H1 (cell line): ENCODE measurements at regions not wholly inside any gene's neighbourhood (a gene's known extent, or its start where the extent isn't known, plus 50 kb on each side); places are given as distances from the start of the nearest gene placed in this dataset.

Source experiments
- CTCF ChIA-PET: fragments of 300-600 bp; sonication (Branson Sonifier 250); formaldehyde crosslinking; loops from one replicate; lab custom pipeline; 2021; ENCODE audit not compliant: partially characterized antibody; lab: Charles Lee
- POLR2A ChIA-PET: fragments of 300-600 bp; sonication (Branson Sonifier 250); formaldehyde crosslinking; loops from one replicate; lab custom pipeline; 2021; ENCODE audit warnings: inconsistent platforms; ENCODE audit not compliant: partially characterized antibody; lab: Charles Lee
- DNase-seq, 2 experiments: peaks; one replicate each; pipeline versions ENCODE4 v3.0.0 to v3.0.0-alpha.2; 2010 to 2022; ENCODE audit warnings: low spot score in 2 of 2, low read depth in 1 of 2, mixed read lengths in 1 of 2
- FAIRE-seq: peaks from 2 replicates; lab custom pipeline; 2011; peaks lifted over from hg19 to GRCh38; lab: Jason Lieb, UNC
- H2AFZ ChIP-seq: 2 replicates; pipeline ENCODE4 v1.8.1; 2012; ENCODE audit warnings: low read length, inconsistent platforms
- H2AK5ac ChIP-seq: 2 replicates; pipeline ENCODE4 v1.6.1; 2013; ENCODE audit warnings: low read depth, low read length
- H2BK120ac ChIP-seq: replicated peaks from 2 replicates; pipeline ENCODE3; 2013; ENCODE audit warnings: low read depth, low read length, inconsistent platforms
- H2BK12ac ChIP-seq: 2 replicates; pipeline ENCODE4 v1.6.1; 2013; ENCODE audit warnings: low read depth, low read length
- H2BK15ac ChIP-seq: 2 replicates; pipeline ENCODE4 v1.6.1; 2013; ENCODE audit warnings: low read length
- H2BK20ac ChIP-seq: 2 replicates; pipeline ENCODE4 v1.6.1; 2013; ENCODE audit warnings: low read length
- H2BK5ac ChIP-seq: 2 replicates; pipeline ENCODE4 v1.6.1; 2013; ENCODE audit warnings: low read depth, low read length
- H3K14ac ChIP-seq: 2 replicates; pipeline ENCODE4 v1.6.1; 2013; ENCODE audit warnings: inconsistent platforms; ENCODE audit not compliant: insufficient read length
- H3K18ac ChIP-seq: 2 replicates; pipeline ENCODE4 v1.6.1; 2013; ENCODE audit warnings: low read length; ENCODE audit errors: extremely low read depth
- H3K23ac ChIP-seq: 2 replicates; pipeline ENCODE4 v1.6.1; 2013; ENCODE audit warnings: inconsistent platforms; ENCODE audit not compliant: insufficient read length
- H3K23me2 ChIP-seq: 2 replicates; pipeline ENCODE4 v1.6.1; 2013; ENCODE audit warnings: low read depth, low read length
- H3K27ac ChIP-seq: 2 replicates; pipeline ENCODE4 v1.6.1; 2011; ENCODE audit warnings: low read depth, low read length, inconsistent platforms
- H3K27me3 ChIP-seq, 4 experiments: replicated peaks in 1 of 4; 1 replicate in 1 of 4; 2 replicates in 3 of 4; pipeline versions ENCODE4 v1.6.1 to v1.8.1; 2011 to 2013; ENCODE audit warnings: low read length in 3 of 4, mild to moderate bottlenecking in 3 of 4, inconsistent platforms in 2 of 4, mixed read lengths in 2 of 4, moderate library complexity in 1 of 4; ENCODE audit not compliant: control insufficient read depth in 3 of 4, insufficient read depth in 3 of 4; ENCODE audit errors: extremely low read depth in 1 of 4
- H3K36me3 ChIP-seq, 4 experiments: 2 replicates each; pipeline versions ENCODE4 v1.6.1 to v1.8.1; 2011 to 2013; ENCODE audit warnings: mild to moderate bottlenecking in 4 of 4, low read length in 3 of 4, moderate library complexity in 2 of 4, control low read depth in 1 of 4, inconsistent platforms in 1 of 4; ENCODE audit not compliant: insufficient read depth in 4 of 4, control insufficient read depth in 2 of 4
- H3K4ac ChIP-seq: replicated peaks from 2 replicates; pipeline ENCODE3; 2013; ENCODE audit warnings: low read length, low read depth, mixed read lengths, inconsistent platforms; ENCODE audit not compliant: insufficient read length
- H3K4me1 ChIP-seq, 4 experiments: replicated peaks in 1 of 4; 1 replicate in 1 of 4; 2 replicates in 3 of 4; pipeline versions ENCODE4 v1.6.1 to v1.8.1; 2011 to 2013; ENCODE audit warnings: low read length in 3 of 4, inconsistent platforms in 2 of 4, mixed read lengths in 1 of 4; ENCODE audit not compliant: insufficient read depth in 4 of 4, control insufficient read depth in 3 of 4
- H3K4me2 ChIP-seq, 2 experiments: 2 replicates each; pipeline versions ENCODE4 v1.6.1 to v1.8.1; 2011 to 2013; ENCODE audit warnings: low read depth in 2 of 2, low read length in 2 of 2, control low read depth in 1 of 2, inconsistent platforms in 1 of 2, mild to moderate bottlenecking in 1 of 2; ENCODE audit not compliant: insufficient read depth in 1 of 2
- H3K4me3 ChIP-seq, 4 experiments: fragments of 200-600, 300-600 bp in 1 of 4; sonication (generic), shearing (Covaris generic), sonication (Bioruptor Twin) in 1 of 4; 2 replicates each; pipeline versions ENCODE4 v1.5.1 to v1.8.1; 2011 to 2016; ENCODE audit warnings: low read length in 4 of 4, low read depth in 3 of 4, control low read depth in 2 of 4, inconsistent platforms in 2 of 4, mild to moderate bottlenecking in 2 of 4, mixed read lengths in 1 of 4, moderate library complexity in 1 of 4; ENCODE audit not compliant: insufficient read depth in 2 of 4; ENCODE audit errors: extremely low read depth in 1 of 4
- H3K56ac ChIP-seq: replicated peaks from 2 replicates; pipeline ENCODE3; 2013; ENCODE audit warnings: low read depth, mild to moderate bottlenecking, mixed read lengths, low read length, inconsistent platforms; ENCODE audit not compliant: insufficient read length
- H3K79me1 ChIP-seq: 2 replicates; pipeline ENCODE4 v1.6.1; 2013; ENCODE audit warnings: low read depth, low read length, control low read depth
- H3K79me2 ChIP-seq, 2 experiments: 2 replicates each; pipeline versions ENCODE4 v1.6.1 to v1.8.1; 2012 to 2013; ENCODE audit warnings: low read length in 2 of 2, mild to moderate bottlenecking in 2 of 2, inconsistent platforms in 1 of 2; ENCODE audit not compliant: insufficient read depth in 2 of 2, control insufficient read depth in 1 of 2
- H3K9ac ChIP-seq, 4 experiments: replicated peaks in 1 of 4; 1 replicate in 1 of 4; 2 replicates in 3 of 4; pipeline versions ENCODE4 v1.6.1 to v1.8.1; 2011 to 2013; ENCODE audit warnings: low read depth in 3 of 4, low read length in 3 of 4, control low read depth in 2 of 4, mild to moderate bottlenecking in 2 of 4, moderate library complexity in 2 of 4, inconsistent platforms in 1 of 4; ENCODE audit errors: extremely low read depth in 1 of 4
- H3K9me3 ChIP-seq, 2 experiments: 2 replicates each; pipeline versions ENCODE4 v1.6.1 to v1.8.1; 2012 to 2013; ENCODE audit warnings: mild to moderate bottlenecking in 2 of 2, moderate library complexity in 2 of 2, control low read depth in 1 of 2, inconsistent platforms in 1 of 2, low read depth in 1 of 2, low read length in 1 of 2, mixed read lengths in 1 of 2; ENCODE audit not compliant: insufficient read depth in 2 of 2
- H4K20me1 ChIP-seq, 2 experiments: replicated peaks in 1 of 2; 2 replicates each; pipeline versions ENCODE3 to v1.8.1; 2011 to 2013; ENCODE audit warnings: inconsistent platforms in 2 of 2, low read length in 2 of 2, mild to moderate bottlenecking in 1 of 2; ENCODE audit not compliant: insufficient read depth in 2 of 2, control insufficient read depth in 1 of 2
- H4K5ac ChIP-seq: 2 replicates; pipeline ENCODE4 v1.6.1; 2013; ENCODE audit warnings: low read length, low read depth, mixed read lengths, inconsistent platforms; ENCODE audit not compliant: insufficient read length
- H4K8ac ChIP-seq: 2 replicates; pipeline ENCODE4 v1.8.0; 2013; ENCODE audit warnings: mild to moderate bottlenecking, moderate library complexity, low read length, inconsistent platforms; ENCODE audit not compliant: insufficient read depth; ENCODE audit errors: extremely low read depth
- H4K91ac ChIP-seq: replicated peaks from 2 replicates; pipeline ENCODE3; 2013; ENCODE audit warnings: low read length, mixed read lengths, inconsistent platforms; ENCODE audit not compliant: insufficient read length
- BCL11A ChIP-seq, 2 experiments: IDR thresholded peaks; one replicate each; pipeline ENCODE4 v1.6.1; 2011; ENCODE audit warnings: low read depth in 2 of 2, low read length in 2 of 2, mild to moderate bottlenecking in 2 of 2
- CEBPB ChIP-seq: IDR thresholded peaks from 2 replicates; pipeline ENCODE4 v1.6.1; 2012; ENCODE audit warnings: low read depth, low read length
- EGR1 ChIP-seq: IDR thresholded peaks from 2 replicates; pipeline ENCODE4 v1.6.1; 2011; ENCODE audit warnings: low read depth, low read length, borderline replicate concordance
- JUND ChIP-seq: IDR thresholded peaks from 2 replicates; pipeline ENCODE4 v1.6.1; 2011; ENCODE audit warnings: mild to moderate bottlenecking, improper control_type of control experiment, low read length
- MAFK ChIP-seq: IDR thresholded peaks from 2 replicates; pipeline ENCODE4 v1.6.1; 2012; ENCODE audit warnings: low read depth, mild to moderate bottlenecking, improper control_type of control experiment, low read length
- NANOG ChIP-seq: IDR thresholded peaks from 2 replicates; pipeline ENCODE4 v1.6.1; 2011; ENCODE audit warnings: low read length, low read depth, mild to moderate bottlenecking, inconsistent platforms; ENCODE audit not compliant: insufficient read depth, poor library complexity, severe bottlenecking
- POLR2AphosphoS5 ChIP-seq: IDR thresholded peaks from 2 replicates; pipeline ENCODE4 v1.6.1; 2011; ENCODE audit warnings: low read depth, low read length
- POU5F1 ChIP-seq: IDR thresholded peaks from 2 replicates; pipeline ENCODE4 v1.6.1; 2011; ENCODE audit warnings: low read depth, mild to moderate bottlenecking, low read length, moderate library complexity
- RBBP5 ChIP-seq: IDR thresholded peaks from 2 replicates; pipeline ENCODE4 v1.7.1; 2012; ENCODE audit warnings: low read depth, mild to moderate bottlenecking, inconsistent platforms, low read length, moderate library complexity, borderline replicate concordance
- TCF12 ChIP-seq: IDR thresholded peaks from 2 replicates; pipeline ENCODE4 v1.6.1; 2011; ENCODE audit warnings: low read depth, mild to moderate bottlenecking, low read length
- TEAD4 ChIP-seq: IDR thresholded peaks from 2 replicates; pipeline ENCODE4 v1.6.1; 2012; ENCODE audit warnings: low read depth, low read length, inconsistent platforms, mixed read lengths

GRCh38 chr3:31009881-31010280 lies 115.4 kb upstream of the GADL1 start:
- no peak overlapping the region for H3K27ac ChIP-seq
- no peak overlapping the region for H3K18ac ChIP-seq
- H3K4me2 ChIP-seq, result no peak overlapping the region
- H4K5ac ChIP-seq, result no peak overlapping the region
- ChIA-PET POLR2A (interaction anchor here (1.1 kb wide), 1 partner anchor 14 kb away, joined by 3 read pairs; no protein-coding TSS in a partner anchor), CTCF (interaction anchor here (1.0 to 1.5 kb wide), 7 partner anchors 9 to 200 kb away, joined by 3 to 4 read pairs (median 3); no protein-coding TSS in a partner anchor)
- no peak overlapping the region for H2BK15ac ChIP-seq
- no peak overlapping the region for H2BK12ac ChIP-seq
- H3K14ac ChIP-seq, result no peak overlapping the region
- no peaks in the 10 kb centered on the region for H3K79me1 ChIP-seq
- H3K79me2 ChIP-seq, result no peaks in the 10 kb centered on the region
- H3K27me3 ChIP-seq, result peaks cover 2 to 55% (median 24%) of the 10 kb centered on the region in 4 experiments; a peak in 6 of 7 replicates
- H3K9me3 ChIP-seq, result peaks cover 0 to 4% of the 10 kb centered on the region in 2 experiments; a peak in 2 of 4 replicates
- no peak overlapping the region for H2AK5ac ChIP-seq
- H2BK20ac ChIP-seq, result no peak overlapping the region
- no peak overlapping the region for H4K8ac ChIP-seq
- H4K91ac ChIP-seq, result no peak overlapping the region
- no peak overlapping the region for H3K56ac ChIP-seq
- H2AFZ ChIP-seq, result no peak overlapping the region
- no peak for DNase-seq
- H3K4me3 ChIP-seq, result no peak overlapping the region
- TF ChIP-seq BCL11A (IDR thresholded peaks at IDR 0.05; ENCODE audit: low read depth in 2 of 2, low read length in 2 of 2) (peak; percentile 13 to 83), CEBPB (no peak), NANOG (peak; percentile 79), TEAD4 (0 out of 2 replicates have a peak, but pooled peaks have one; percentile 20), MAFK (0 out of 2 replicates have a peak, but pooled peaks have one; percentile 34), POLR2AphosphoS5 (peak; percentile 87), RBBP5 (no peak), JUND (no peak), TCF12 (peak; percentile 96), POU5F1 (0 out of 2 replicates have a peak, but pooled peaks have one; percentile 27), EGR1 (no peak)
- TF ChIP-seq, all 59 proteins: peak for 7
- no peak overlapping the region for H3K9ac ChIP-seq
- H3K36me3 ChIP-seq, result no peaks in the 10 kb centered on the region
- H3K23me2 ChIP-seq, result no peaks in the 10 kb centered on the region
- no peak overlapping the region for H2BK5ac ChIP-seq
- H3K4me1 ChIP-seq, result no peaks in the 10 kb centered on the region
- no peak overlapping the region for H3K4ac ChIP-seq
- no peak overlapping the region for H2BK120ac ChIP-seq
- H3K23ac ChIP-seq, result no peak overlapping the region
- no peaks in the 10 kb centered on the region for H4K20me1 ChIP-seq
- peak; percentile 78 for FAIRE-seq
